Ovary (tissue), 7 donors: ENCODE measurements at regions not wholly inside any gene's neighbourhood (a gene's known extent, or its start where the extent isn't known, plus 50 kb on each side); places are given as distances from the start of the nearest gene placed in this dataset.
"Not testable (repeated sequence)": the region's sequence is repeated elsewhere in the genome, so short reads cannot be mapped to it uniquely, and the experiment has no call there.

Experiments
- DNase-seq, 5 donors: peaks; one replicate each; pipeline ENCODE4 v3.0.0-alpha.2; 2019 to 2020
- H3K27ac ChIP-seq, 2 donors: fragments of 200-600 bp; one replicate each; pipeline versions ENCODE4 v1.5.1 to v1.8.0; 2019 to 2022
- H3K27me3 ChIP-seq: fragments of 200-600 bp; one replicate; pipeline ENCODE4 v1.8.0; 2022
- H3K36me3 ChIP-seq: fragments of 200-600 bp; sonication (generic); one replicate; pipeline ENCODE4 v1.5.1; 2019
- H3K4me1 ChIP-seq: one replicate; pipeline ENCODE4 v1.8.1; 2013; ENCODE audit warnings: mild to moderate bottlenecking, moderate library complexity; ENCODE audit not compliant: insufficient read depth
- H3K4me3 ChIP-seq: fragments of 200-600 bp; sonication (generic); one replicate; pipeline ENCODE4 v1.5.1; 2017
- H3K9me3 ChIP-seq, 2 donors: fragments of 200-600 bp in 1 of 2; sonication (generic) in 1 of 2; one replicate each; pipeline versions ENCODE4 v1.5.1 to v1.8.1; 2013 to 2019; ENCODE audit warnings: mild to moderate bottlenecking in 1 of 2, moderate library complexity in 1 of 2
- CTCF ChIP-seq, 3 donors: fragments of 450-650 bp in 2 of 3; fragments of 200-600 bp in 1 of 3; IDR thresholded peaks; one replicate each; pipeline versions ENCODE4 v1.5.1 to v1.8.0; 2016 to 2022; ENCODE audit warnings: antibody characterized with exemption in 3 of 3, mild to moderate bottlenecking in 1 of 3
- EP300 ChIP-seq: sonication (generic); formaldehyde crosslinking; IDR thresholded peaks from one replicate; pipeline ENCODE4 v1.6.1; 2017; ENCODE audit warnings: antibody characterized with exemption
- POLR2A ChIP-seq: fragments of 450-650 bp; IDR thresholded peaks from one replicate; pipeline ENCODE4 v1.6.1; 2017; ENCODE audit warnings: antibody characterized with exemption, mild to moderate bottlenecking, moderate library complexity
- WGBS, 3 donors: extraction: QIAGEN DNeasy Blood & Tissue Kit in 1 of 3; methylation state at CpG; one replicate each; pipeline versions ENCODE4 v1.1.5 to v1.1.7; 2013 to 2017; 5-methylcytosine and 5-hydroxymethylcytosine counted together
- intact Hi-C, 4 donors: fragments of 100-400 bp; cut with DNase I; formaldehyde crosslinking; loops; one replicate each; pipeline versions ENCODE4 v1.11.0 to v1.15.1; 2022 to 2023
- donor health status: DM: no; HTN: no; CAD: no; lungs with moderate emphysema.
- donor health status: DM: no; HTN: no; CAD: no.
- donor health status: Bipolar disorder and iron deficiency.
- donor health status: DM: no; HTN: no; CAD: no.
- donor health status: DM: yes; HTN: yes; CAD: no.

- H3K4me1 ChIP-seq = no peaks in the 10 kb centered on the region
- TF ChIP-seq CTCF (IDR thresholded peaks at IDR 0.05) (no peak), EP300 (no peak), POLR2A (no peak)
Measured at GRCh38 chr2:138424436-138425140, 77.0 kb upstream of the SPOPL start.

GRCh38 chr2:138426116-138426515 lies 75.5 kb upstream of the SPOPL start:
- H3K4me3 ChIP-seq, H3K36me3 ChIP-seq, intact Hi-C loops, H3K9me3 ChIP-seq, DNase-seq, H3K27me3 ChIP-seq, H3K27ac ChIP-seq, H3K4me1 ChIP-seq: not testable (repeated sequence)
- 84 to 86% (median 85%) methylated on average over 5 of the region's 5 CpGs for WGBS, 3 donors

More at GRCh38 chr2:138424436-138425140, 77.0 kb upstream of the SPOPL start:
- Histone ChIP-seq H3K4me3 (no peak overlapping the region), H3K9me3 (no peaks in the 10 kb centered on the region), H3K36me3 (no peaks in the 10 kb centered on the region), H3K27ac (no peak overlapping the region), H3K27me3 (no peaks in the 10 kb centered on the region)
- intact Hi-C loops = no loop called here
- no peak for DNase-seq
- 92 to 94% (median 94%) methylated on average over 4 of the region's 4 CpGs for WGBS, 3 donors

- Histone ChIP-seq H3K27ac (no peak overlapping the region), H3K4me1 (no peaks in the 10 kb centered on the region), H3K4me3 (no peak overlapping the region), H3K9me3 (no peaks in the 10 kb centered on the region), H3K27me3 (no peaks in the 10 kb centered on the region), H3K36me3 (no peaks in the 10 kb centered on the region)
- no peak for TF ChIP-seq CTCF (IDR thresholded peaks at IDR 0.05)
- TF ChIP-seq POLR2A = no peak
- TF ChIP-seq EP300 = no peak
- DNase-seq = no peak
- 85 to 90% (median 86%) methylated on average over 4 of the region's 4 CpGs for WGBS, 3 donors
- intact Hi-C loops = no loop called here
Measured at GRCh38 chr2:138428710-138429440, 72.7 kb upstream of the SPOPL start.

- DNase-seq = no peak
- Histone ChIP-seq H3K9me3 (no peaks in the 10 kb centered on the region), H3K4me3 (no peak overlapping the region), H3K4me1 (no peaks in the 10 kb centered on the region), H3K27me3 (no peaks in the 10 kb centered on the region), H3K27ac (no peak overlapping the region), H3K36me3 (no peaks in the 10 kb centered on the region)
- intact Hi-C loops = no loop called here
- TF ChIP-seq CTCF (IDR thresholded peaks at IDR 0.05) = no peak
- TF ChIP-seq EP300 = no peak
- no peak for TF ChIP-seq POLR2A
- 58 to 77% (median 68%) methylated on average over 3 of the region's 3 CpGs for WGBS, 3 donors
Measured at GRCh38 chr2:138430181-138430580, 71.4 kb upstream of the SPOPL start.

GRCh38 chr2:138432971-138433370 lies 68.6 kb upstream of the SPOPL start:
- DNase-seq = no peak
- 59 to 65% (median 63%) methylated on average over 2 of the region's 2 CpGs for WGBS, 3 donors
- H3K4me1 ChIP-seq = no peaks in the 10 kb centered on the region
- no peak for TF ChIP-seq POLR2A
- no peak for TF ChIP-seq CTCF (IDR thresholded peaks at IDR 0.05)
- no peak for TF ChIP-seq EP300
- no peaks in the 10 kb centered on the region for H3K27me3 ChIP-seq
- H3K36me3 ChIP-seq = no peaks in the 10 kb centered on the region
- no peak overlapping the region for H3K4me3 ChIP-seq
- no peak overlapping the region for H3K27ac ChIP-seq
- intact Hi-C loops = no loop called here
- no peaks in the 10 kb centered on the region for H3K9me3 ChIP-seq
